ENCODE measurements at regions not wholly inside any gene's neighbourhood (a gene's known extent, or its start where the extent isn't known, plus 50 kb on each side); places are given as distances from the start of the nearest gene placed in this dataset.

- DNase-seq (ENCODE audit: low read depth in 2 of 2) = no peak
Measured at GRCh38 chr11:87429996-87430395, 392.3 kb downstream of the TMEM135 start.

- no peak for DNase-seq (ENCODE audit: low read depth in 2 of 2)
Measured at GRCh38 chr11:87428266-87428665, 390.5 kb downstream of the TMEM135 start.

DNA sequence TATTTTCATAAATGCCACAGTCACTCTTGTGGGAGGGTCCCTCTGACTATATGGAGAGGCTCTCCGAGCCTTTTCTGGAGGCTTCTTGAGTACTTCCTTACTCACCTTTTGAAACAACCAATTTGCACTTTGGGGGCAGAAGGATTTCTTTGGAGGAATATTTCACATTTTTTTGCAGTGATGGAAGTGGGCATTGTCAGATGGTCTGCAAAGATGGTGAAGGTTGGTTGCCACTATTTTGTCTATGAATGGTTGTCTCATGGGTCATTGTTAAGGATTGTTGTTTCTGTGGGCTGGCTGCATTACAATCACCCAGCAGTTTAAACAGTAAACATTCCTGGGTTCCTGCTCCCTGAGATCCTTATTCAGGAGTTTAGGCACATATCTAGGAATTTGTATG is 388.2 kb downstream of the TMEM135 start:
- DNase-seq (ENCODE audit: low read depth in 2 of 2) = no peak

- no peak for DNase-seq (ENCODE audit: low read depth in 2 of 2)
Measured at GRCh38 chr11:87425391-87425790, 387.7 kb downstream of the TMEM135 start.

GRCh38 chr11:87423161-87423560 is 385.4 kb downstream of the TMEM135 start:
- DNase-seq (ENCODE audit: low read depth in 2 of 2) = no peak

GRCh38 chr11:87422566-87422965 is 384.8 kb downstream of the TMEM135 start:
- DNase-seq (ENCODE audit: low read depth in 2 of 2) = no peak

DNA sequence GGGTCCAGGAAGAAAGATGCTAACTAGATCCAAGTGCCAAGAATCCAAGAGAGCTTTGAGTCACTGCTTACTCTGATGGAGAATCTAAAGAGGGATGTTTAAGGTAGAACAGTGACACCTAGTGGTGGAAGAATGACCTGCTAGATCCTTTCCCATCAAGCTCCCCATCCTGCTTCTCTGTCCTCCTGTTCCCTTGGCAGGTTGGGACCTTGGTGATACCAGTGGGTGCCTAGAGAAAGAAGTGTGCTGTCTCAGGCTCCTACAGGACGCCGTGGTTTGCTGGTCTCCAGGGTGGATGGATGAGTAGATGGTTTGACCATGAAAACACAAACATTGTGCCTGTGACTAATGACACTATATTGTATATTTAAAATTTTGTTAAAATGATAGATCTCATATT is 383.7 kb downstream of the TMEM135 start:
- DNase-seq (ENCODE audit: low read depth in 2 of 2) = peak in 1 of 2 donors; percentile 14

- no peak for DNase-seq (ENCODE audit: low read depth in 2 of 2)
Measured at GRCh38 chr11:87417951-87418350, 380.2 kb downstream of the TMEM135 start.

DNA sequence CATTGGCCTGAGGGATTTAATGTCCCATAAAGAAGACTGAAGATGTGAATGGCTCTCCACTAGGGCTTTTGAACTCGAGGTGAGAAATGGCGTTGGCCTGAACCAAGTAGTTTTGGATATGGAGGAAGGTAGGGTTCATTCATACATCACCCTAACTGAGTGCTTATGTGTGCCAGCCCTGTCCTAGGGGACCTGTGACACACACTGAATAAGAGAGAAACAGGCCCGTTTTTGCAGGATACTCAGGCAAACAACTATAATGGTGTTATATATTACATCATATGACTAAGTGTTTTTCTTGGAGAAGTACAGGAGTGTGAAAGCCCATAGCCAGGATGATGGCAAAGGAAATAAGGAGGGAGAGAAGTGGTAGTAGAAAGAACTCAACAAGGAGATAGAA is 368.1 kb downstream of the TMEM135 start:
- no peak for DNase-seq (ENCODE audit: low read depth in 2 of 2)

DNA sequence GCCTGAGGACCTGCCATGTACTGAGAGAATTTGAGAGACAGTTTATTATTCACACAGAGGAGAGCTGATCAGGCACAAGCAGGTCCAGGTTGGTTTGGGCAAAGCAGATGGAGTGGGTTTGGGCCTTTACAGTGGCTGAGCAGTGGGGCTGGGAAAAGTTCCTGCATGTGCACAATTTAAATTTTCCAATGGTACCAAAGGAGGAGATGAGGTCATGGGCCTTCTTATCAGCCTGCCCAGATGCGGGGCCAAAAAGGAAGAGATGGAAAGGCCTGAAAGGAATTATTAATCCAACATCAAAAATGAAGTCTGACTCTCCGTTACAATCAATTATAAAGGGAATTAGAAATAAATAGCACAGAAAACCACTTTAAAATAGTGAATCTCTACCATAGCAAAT is 367.6 kb downstream of the TMEM135 start:
- DNase-seq (ENCODE audit: low read depth in 2 of 2) = no peak

GRCh38 chr11:87401653-87402052 is 363.9 kb downstream of the TMEM135 start:
- DNase-seq (ENCODE audit: low read depth in 2 of 2) = no peak

GRCh38 chr11:87399341-87399740 is 361.6 kb downstream of the TMEM135 start:
- DNase-seq (ENCODE audit: low read depth in 2 of 2) = no peak

- no peak for DNase-seq (ENCODE audit: low read depth in 2 of 2)
Measured at GRCh38 chr11:87398931-87399330, 361.2 kb downstream of the TMEM135 start.

- no peak for DNase-seq (ENCODE audit: low read depth in 2 of 2)
Measured at GRCh38 chr11:87397011-87397865, 359.5 kb downstream of the TMEM135 start.

GRCh38 chr11:87394924-87395323 is 357.2 kb downstream of the TMEM135 start:
- DNase-seq (ENCODE audit: low read depth in 2 of 2) = no peak

GRCh38 chr11:87392665-87393064 is 354.9 kb downstream of the TMEM135 start:
- DNase-seq (ENCODE audit: low read depth in 2 of 2) = no peak

- no peak for DNase-seq (ENCODE audit: low read depth in 2 of 2)
Measured at GRCh38 chr11:87391496-87391895, 353.8 kb downstream of the TMEM135 start.

- DNase-seq (ENCODE audit: low read depth in 2 of 2) = no peak
Measured at GRCh38 chr11:87384078-87384729, 346.5 kb downstream of the TMEM135 start.

- DNase-seq (ENCODE audit: low read depth in 2 of 2) = no peak
Measured at GRCh38 chr11:87374038-87374807, 336.5 kb downstream of the TMEM135 start.
